Esophagus squamous epithelium (tissue), 5 donors: ENCODE measurements at regions not wholly inside any gene's neighbourhood (a gene's known extent, or its start where the extent isn't known, plus 50 kb on each side); places are given as distances from the start of the nearest gene placed in this dataset.
A peak's percentile ranks its signal among the peaks of the same experiment; 100 is the strongest.

ENCODE experiments used
- DNase-seq: peaks from one replicate; lab custom pipeline; 2025; lab: John Stamatoyannopoulos, UW
- H3K27ac ChIP-seq, 4 donors: fragments of 200-600 bp; sonication (generic); one replicate each; pipeline ENCODE4 v1.5.1; 2016 to 2019; ENCODE audit warnings: mild to moderate bottlenecking in 1 of 4
- H3K27me3 ChIP-seq, 4 donors: fragments of 200-600 bp; sonication (generic); 1 replicate in 3 of 4; 2 replicates in 1 of 4; pipeline versions ENCODE4 v1.5.1 to v1.6.0; 2017 to 2021; ENCODE audit warnings: antibody characterized with exemption in 1 of 4
- H3K36me3 ChIP-seq, 3 donors: fragments of 200-600 bp; sonication (generic); one replicate each; pipeline ENCODE4 v1.5.1; 2016 to 2019
- H3K4me1 ChIP-seq, 3 donors: fragments of 200-600 bp; sonication (generic); one replicate each; pipeline ENCODE4 v1.5.1; 2017 to 2019
- H3K4me3 ChIP-seq, 4 donors: fragments of 200-600 bp; sonication (generic); 1 replicate in 3 of 4; 2 replicates in 1 of 4; pipeline ENCODE4 v1.5.1; 2016 to 2019; ENCODE audit warnings: mild to moderate bottlenecking in 2 of 4, moderate library complexity in 1 of 4
- H3K9me3 ChIP-seq, 3 donors: fragments of 200-600 bp; sonication (generic); one replicate each; pipeline ENCODE4 v1.5.1; 2016 to 2019
- CTCF ChIP-seq, 6 experiments: fragments of 450-650 bp in 4 of 6; fragments of 200-600 bp in 2 of 6; sonication (generic) in 2 of 6; IDR thresholded peaks; one replicate each; pipeline ENCODE4 v1.5.1; 2016 to 2019; ENCODE audit warnings: antibody characterized with exemption in 6 of 6, mild to moderate bottlenecking in 4 of 6, moderate library complexity in 4 of 6
- POLR2A ChIP-seq, 4 donors: fragments of 450-650 bp; IDR thresholded peaks; one replicate each; pipeline ENCODE4 v1.6.1; 2017; ENCODE audit warnings: antibody characterized with exemption in 4 of 4, mild to moderate bottlenecking in 4 of 4, moderate library complexity in 3 of 4
- WGBS, 2 donors: methylation state at CpG; one replicate each; pipeline ENCODE4 v1.1.5; 2018; 5-methylcytosine and 5-hydroxymethylcytosine counted together
- intact Hi-C: fragments of 100-400 bp; cut with DNase I; formaldehyde crosslinking; loops from one replicate; pipeline ENCODE4 v1.15.0; 2022
- donor health status: DM: yes; HTN: yes; CAD: no.

- Histone ChIP-seq H3K36me3 (no peaks in the 10 kb centered on the region), H3K27ac (no peak overlapping the region), H3K9me3 (no peaks in the 10 kb centered on the region), H3K4me3 (no peak overlapping the region), H3K27me3 (no peaks in the 10 kb centered on the region), H3K4me1 (peaks cover 3 to 40% (median 8%) of the 10 kb centered on the region in 3 donors)
- intact Hi-C loops = no loop called here
- 57 to 69% methylated on average over 2 of the region's 2 CpGs for WGBS, 2 donors
- no peak for DNase-seq
- no peak for TF ChIP-seq CTCF (IDR thresholded peaks at IDR 0.05)
- TF ChIP-seq POLR2A (IDR thresholded peaks at IDR 0.05) = no peak
These were observed 154.7 kb downstream of the SLC38A4 start for GRCh38 chr12:46671102-46671501.

- intact Hi-C loops = no loop called here
These were observed 155.2 kb downstream of the SLC38A4 start for GRCh38 chr12:46670636-46671035.

GRCh38 chr12:46669720-46670119 lies 156.1 kb downstream of the SLC38A4 start:
- no peak overlapping the region for H3K4me3 ChIP-seq
- TF ChIP-seq CTCF (IDR thresholded peaks at IDR 0.05) = no peak
- TF ChIP-seq POLR2A (IDR thresholded peaks at IDR 0.05) = no peak
- WGBS, 2 donors = 35 to 48% methylated on average over 1 to 2 of the region's 2 CpGs
- H3K9me3 ChIP-seq = no peaks in the 10 kb centered on the region
- H3K36me3 ChIP-seq = no peaks in the 10 kb centered on the region
- no peak for DNase-seq
- intact Hi-C loops = no loop called here
- H3K27me3 ChIP-seq = no peaks in the 10 kb centered on the region
- peaks cover 0 to 40% (median 8%) of the 10 kb centered on the region in 3 donors for H3K4me1 ChIP-seq
- H3K27ac ChIP-seq = peak overlapping the region in 1 of 4 donors; percentile 31

More at GRCh38 chr12:46670636-46671035, 155.2 kb downstream of the SLC38A4 start:
- no peaks in the 10 kb centered on the region for H3K36me3 ChIP-seq
- no peak for DNase-seq
- 88 to 100% methylated on average over 1 of the region's 1 CpG for WGBS, 2 donors
- TF ChIP-seq CTCF (IDR thresholded peaks at IDR 0.05) (no peak), POLR2A (IDR thresholded peaks at IDR 0.05) (no peak)
- H3K27me3 ChIP-seq = no peaks in the 10 kb centered on the region
- peaks cover 3 to 40% (median 4%) of the 10 kb centered on the region in 3 donors for H3K4me1 ChIP-seq
- H3K9me3 ChIP-seq = no peaks in the 10 kb centered on the region
- H3K4me3 ChIP-seq = no peak overlapping the region
- no peak overlapping the region for H3K27ac ChIP-seq

- Histone ChIP-seq H3K9me3 (no peaks in the 10 kb centered on the region), H3K27me3 (no peaks in the 10 kb centered on the region), H3K4me3 (no peak overlapping the region), H3K36me3 (no peaks in the 10 kb centered on the region), H3K27ac (no peak overlapping the region), H3K4me1 (peaks cover 0 to 49% (median 25%) of the 10 kb centered on the region in 3 donors)
- TF ChIP-seq POLR2A (IDR thresholded peaks at IDR 0.05) = no peak
- DNase-seq = no peak
- intact Hi-C loops = no loop called here
These were observed 158.2 kb downstream of the SLC38A4 start for GRCh38 chr12:46667551-46667950.

- Histone ChIP-seq H3K27ac (peak overlapping the region; percentile 40 to 77 (median 64)), H3K4me3 (no peak overlapping the region), H3K36me3 (no peaks in the 10 kb centered on the region), H3K27me3 (no peaks in the 10 kb centered on the region), H3K9me3 (no peaks in the 10 kb centered on the region), H3K4me1 (peaks cover 11 to 70% (median 44%) of the 10 kb centered on the region in 3 donors)
- no peak for DNase-seq
- intact Hi-C loops = loop anchor here (5.0 kb wide), 1 partner anchor 283 kb away; no protein-coding TSS in a partner anchor
- TF ChIP-seq POLR2A (IDR thresholded peaks at IDR 0.05) (no peak), CTCF (IDR thresholded peaks at IDR 0.05) (no peak)
- 10 to 20% methylated on average over 3 of the region's 3 CpGs for WGBS, 2 donors
These were observed 161.0 kb downstream of the SLC38A4 start for GRCh38 chr12:46664761-46665287.
